Duodenal mucosa (tissue), 2 donors: ENCODE measurements at regions not wholly inside any gene's neighbourhood (a gene's known extent, or its start where the extent isn't known, plus 50 kb on each side); places are given as distances from the start of the nearest gene placed in this dataset.

Experiments
- H3K27ac ChIP-seq: one replicate; pipeline ENCODE4 v1.7.0; 2013; ENCODE audit warnings: low read depth, low read length
- H3K27me3 ChIP-seq, 2 donors: one replicate each; pipeline ENCODE4 v1.7.0; 2013; ENCODE audit warnings: low read length in 2 of 2, control low read depth in 1 of 2; ENCODE audit not compliant: insufficient read depth in 2 of 2, control insufficient read depth in 1 of 2
- H3K36me3 ChIP-seq, 2 donors: one replicate each; pipeline ENCODE4 v1.7.0; 2013; ENCODE audit warnings: low read length in 2 of 2, control low read depth in 1 of 2; ENCODE audit not compliant: insufficient read depth in 2 of 2, control insufficient read depth in 1 of 2
- H3K4me1 ChIP-seq, 2 donors: one replicate each; pipeline ENCODE4 v1.7.0; 2013; ENCODE audit warnings: low read length in 2 of 2, control low read depth in 1 of 2; ENCODE audit not compliant: insufficient read depth in 2 of 2, control insufficient read depth in 1 of 2
- H3K4me3 ChIP-seq, 2 donors: one replicate each; pipeline ENCODE4 v1.7.0; 2013; ENCODE audit warnings: low read length in 2 of 2, low read depth in 1 of 2
- H3K9ac ChIP-seq, 2 donors: one replicate each; pipeline ENCODE4 v1.7.0; 2013; ENCODE audit warnings: low read length in 2 of 2, low read depth in 1 of 2
- H3K9me3 ChIP-seq, 2 donors: one replicate each; pipeline ENCODE4 v1.7.0; 2013; ENCODE audit warnings: low read length in 2 of 2, control low read depth in 1 of 2; ENCODE audit not compliant: control insufficient read depth in 1 of 2

DNA sequence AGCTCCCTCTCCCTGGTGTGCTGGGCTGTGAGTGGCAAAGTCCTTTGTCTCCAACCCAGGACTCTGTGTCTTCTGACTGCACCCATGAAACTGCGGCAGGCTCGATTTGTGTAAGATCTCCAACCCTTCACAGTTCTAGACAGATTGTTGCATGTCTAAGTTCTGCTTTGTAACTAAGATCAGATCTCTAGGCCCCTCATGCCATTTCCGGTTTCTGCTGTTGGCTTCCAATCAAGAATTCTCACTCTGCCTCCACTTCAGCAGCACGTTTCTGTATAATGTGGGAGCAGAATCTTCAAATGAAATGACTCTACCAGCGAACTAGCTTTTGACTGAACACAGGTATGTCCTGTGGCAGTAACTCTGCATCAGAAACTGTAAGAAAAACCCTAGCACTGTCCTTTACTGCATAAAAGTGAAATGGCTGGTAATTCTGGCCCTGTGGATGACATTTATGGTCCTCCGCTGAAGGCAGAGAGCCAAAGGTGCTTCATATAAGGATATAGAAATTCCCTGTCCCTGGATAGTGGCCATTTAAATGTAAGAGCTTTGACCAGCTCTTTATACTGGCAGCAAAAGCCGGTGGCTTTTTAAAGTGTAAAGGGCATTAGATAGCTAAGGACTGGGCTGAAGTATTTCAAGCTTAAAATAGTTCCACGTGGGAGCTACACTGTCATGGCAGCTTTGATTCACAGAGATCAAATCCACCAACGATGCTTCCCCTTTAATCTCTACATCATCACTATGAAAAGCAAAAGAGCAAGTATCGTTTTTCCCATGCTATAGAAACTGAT is 319.0 kb upstream of the CDH6 start:
- Histone ChIP-seq H3K36me3 (no peaks in the 10 kb centered on the region), H3K4me1 (no peaks in the 10 kb centered on the region), H3K27ac (no peak overlapping the region), H3K9ac (no peak overlapping the region), H3K4me3 (no peak overlapping the region), H3K9me3 (no peaks in the 10 kb centered on the region), H3K27me3 (no peaks in the 10 kb centered on the region)

DNA sequence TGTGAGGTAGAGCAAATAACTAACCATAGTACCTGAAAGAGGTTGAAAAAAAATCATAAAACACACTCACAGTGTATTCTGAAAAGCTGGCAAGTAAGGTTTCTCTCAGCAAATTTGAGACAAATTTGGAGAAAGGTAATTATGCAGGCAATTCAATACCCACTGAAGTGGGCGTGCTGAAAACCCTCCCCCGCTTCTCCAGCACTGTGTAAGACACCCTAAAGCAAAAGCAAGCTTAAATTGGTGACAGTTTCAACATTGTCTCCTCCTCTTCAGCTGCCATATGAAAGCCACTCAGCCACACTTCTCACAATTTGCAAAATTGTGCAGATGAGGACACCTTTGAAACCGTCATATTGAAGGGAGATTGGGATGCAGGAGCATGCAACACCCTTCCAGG is 322.3 kb upstream of the CDH6 start:
- Histone ChIP-seq H3K9ac (no peak overlapping the region), H3K4me3 (no peak overlapping the region), H3K27ac (no peak overlapping the region), H3K4me1 (no peaks in the 10 kb centered on the region), H3K9me3 (no peaks in the 10 kb centered on the region), H3K36me3 (no peaks in the 10 kb centered on the region), H3K27me3 (no peaks in the 10 kb centered on the region)

DNA sequence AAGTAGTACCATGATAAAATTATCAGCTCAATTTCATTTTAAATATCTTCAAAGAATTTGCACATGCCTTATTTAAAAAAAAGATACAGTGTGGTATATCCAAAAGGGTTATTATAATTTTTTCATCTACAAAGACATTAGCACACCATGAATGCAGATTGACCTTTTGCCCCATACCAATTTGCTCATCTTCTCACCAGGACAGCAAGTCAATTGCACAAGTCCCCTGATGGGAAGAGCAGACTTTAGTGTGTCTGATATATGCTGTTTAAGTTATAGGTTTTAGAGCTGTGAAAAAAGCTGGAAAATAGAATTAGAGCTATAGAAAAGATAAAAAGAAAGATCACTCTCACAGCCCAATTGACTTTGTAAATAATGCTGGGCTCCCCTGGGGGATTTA is 325.8 kb upstream of the CDH6 start:
- Histone ChIP-seq H3K9me3 (no peaks in the 10 kb centered on the region), H3K36me3 (no peaks in the 10 kb centered on the region), H3K27me3 (no peaks in the 10 kb centered on the region), H3K9ac (no peak overlapping the region), H3K4me1 (no peaks in the 10 kb centered on the region), H3K27ac (no peak overlapping the region), H3K4me3 (no peak overlapping the region)

DNA sequence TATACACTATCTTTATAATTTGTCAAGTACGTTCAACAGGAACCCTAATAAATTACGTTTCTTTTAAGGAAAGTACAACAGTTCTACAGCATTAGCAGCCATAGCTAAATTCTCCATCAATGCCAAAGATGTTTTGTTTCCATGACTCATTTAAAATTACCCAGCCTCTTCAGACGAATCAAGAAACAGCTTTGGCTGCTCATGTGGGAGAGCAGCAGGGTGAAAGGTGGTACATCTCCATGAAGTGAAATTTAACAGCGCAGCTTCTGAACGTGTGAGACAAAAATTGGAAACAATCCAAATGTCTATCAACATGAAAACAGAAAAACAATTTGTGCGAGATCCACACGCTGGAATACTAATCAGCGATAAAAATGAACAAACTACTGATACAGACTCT is 327.3 kb upstream of the CDH6 start:
- no peak overlapping the region for H3K27ac ChIP-seq
- H3K9me3 ChIP-seq = no peaks in the 10 kb centered on the region
- no peaks in the 10 kb centered on the region for H3K27me3 ChIP-seq
- no peak overlapping the region for H3K4me3 ChIP-seq
- H3K4me1 ChIP-seq = no peaks in the 10 kb centered on the region
- no peaks in the 10 kb centered on the region for H3K36me3 ChIP-seq
- H3K9ac ChIP-seq = no peak overlapping the region

DNA sequence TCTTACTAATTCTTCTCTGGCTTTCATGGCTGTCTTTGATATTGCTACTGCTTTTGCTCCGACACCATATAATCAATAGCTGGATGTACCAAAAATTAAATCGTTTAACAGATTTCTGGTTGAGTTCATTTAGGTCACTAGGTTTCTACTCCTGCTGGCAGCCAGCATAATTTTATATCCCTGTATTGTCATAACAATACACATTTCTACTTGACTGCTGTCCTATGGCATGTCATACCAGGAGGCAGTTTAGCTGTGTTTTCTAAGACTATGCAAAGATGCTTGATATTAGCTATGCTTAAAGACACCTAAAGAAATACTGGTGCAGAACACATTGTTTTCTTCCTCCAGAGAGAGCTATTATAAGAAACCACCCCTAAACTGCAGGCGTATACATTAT is 337.2 kb upstream of the CDH6 start:
- Histone ChIP-seq H3K4me1 (no peaks in the 10 kb centered on the region), H3K4me3 (no peak overlapping the region), H3K27me3 (no peaks in the 10 kb centered on the region), H3K36me3 (no peaks in the 10 kb centered on the region), H3K9ac (no peak overlapping the region), H3K9me3 (no peaks in the 10 kb centered on the region), H3K27ac (no peak overlapping the region)

DNA sequence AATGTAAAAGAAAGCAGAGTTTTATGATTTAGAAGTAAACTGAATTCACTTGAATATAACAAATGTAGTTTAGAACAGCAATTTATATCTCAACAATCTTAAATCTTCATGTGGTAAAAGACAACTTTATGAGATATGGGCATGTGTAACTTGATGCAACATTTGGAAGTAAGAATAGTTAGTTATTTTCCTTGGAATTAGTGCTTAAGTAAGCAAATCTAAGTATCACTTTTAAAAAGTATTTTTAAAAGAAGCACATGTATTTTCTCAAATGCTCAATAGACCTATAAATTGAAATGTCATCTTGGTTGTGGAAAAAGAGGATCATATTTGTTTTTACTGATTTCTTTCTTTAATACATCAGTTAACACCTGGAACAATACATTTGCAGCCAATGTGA is 340.3 kb upstream of the CDH6 start:
- no peaks in the 10 kb centered on the region for H3K36me3 ChIP-seq
- H3K27ac ChIP-seq = no peak overlapping the region
- H3K9me3 ChIP-seq = no peaks in the 10 kb centered on the region
- H3K9ac ChIP-seq = no peak overlapping the region
- no peaks in the 10 kb centered on the region for H3K4me1 ChIP-seq
- no peaks in the 10 kb centered on the region for H3K27me3 ChIP-seq
- H3K4me3 ChIP-seq = no peak overlapping the region

DNA sequence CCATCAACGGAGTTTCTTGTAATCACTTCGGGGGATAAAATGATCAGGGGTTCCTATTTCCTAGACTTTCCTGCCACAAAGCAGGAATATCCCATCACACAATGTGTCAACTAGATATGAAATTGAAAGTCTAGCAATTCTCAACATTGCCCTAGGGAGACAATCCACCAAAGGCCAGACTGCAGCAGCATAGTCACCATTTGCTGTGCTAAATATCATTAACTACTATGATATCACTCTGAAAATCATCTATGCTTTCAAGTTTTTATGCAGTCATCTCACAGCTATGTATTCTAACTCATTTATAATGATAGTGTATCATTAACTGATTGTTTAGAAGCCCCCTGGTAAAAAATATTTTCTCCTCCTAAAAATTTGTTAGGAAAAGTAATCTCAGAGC is 342.6 kb upstream of the CDH6 start:
- no peak overlapping the region for H3K27ac ChIP-seq
- H3K27me3 ChIP-seq = no peaks in the 10 kb centered on the region
- no peaks in the 10 kb centered on the region for H3K4me1 ChIP-seq
- no peaks in the 10 kb centered on the region for H3K36me3 ChIP-seq
- no peak overlapping the region for H3K9ac ChIP-seq
- no peak overlapping the region for H3K4me3 ChIP-seq
- H3K9me3 ChIP-seq = no peaks in the 10 kb centered on the region

DNA sequence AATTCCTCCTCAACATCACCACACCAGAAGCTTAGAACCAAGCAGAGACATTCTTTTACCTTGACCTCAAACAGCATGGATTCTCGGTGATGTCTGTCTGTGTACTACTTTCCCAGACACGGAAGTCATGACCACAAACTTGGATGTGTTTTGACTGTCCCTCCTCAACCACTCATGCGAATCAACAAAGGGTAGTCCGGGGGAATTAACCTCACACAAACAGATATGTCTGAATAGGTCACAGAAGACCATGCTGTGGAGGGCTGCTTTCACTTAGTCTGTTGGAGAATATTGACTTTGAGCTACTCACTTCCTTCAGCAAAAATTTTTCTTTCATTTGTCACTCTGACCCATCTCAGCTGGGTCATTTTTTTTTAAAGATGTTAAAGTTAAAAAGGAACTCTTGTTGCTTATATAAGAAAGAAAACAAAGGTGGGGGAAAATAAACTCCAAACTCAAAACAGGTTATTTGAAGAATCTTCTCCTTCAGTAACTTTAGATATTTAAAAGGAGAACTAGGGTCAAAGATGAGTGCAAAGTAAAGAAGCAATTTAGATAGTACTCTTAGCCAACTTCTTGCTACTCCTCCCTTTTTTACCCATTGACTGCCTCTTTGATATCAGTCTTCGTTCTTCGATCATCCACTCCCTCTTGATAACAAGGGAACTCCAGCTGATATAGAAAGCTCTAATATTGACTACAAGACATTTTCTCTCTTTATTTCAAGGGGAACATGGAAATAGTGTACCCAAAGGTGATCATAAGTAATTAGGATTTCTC is 343.4 kb upstream of the CDH6 start:
- H3K27ac ChIP-seq = no peak overlapping the region
- no peaks in the 10 kb centered on the region for H3K4me1 ChIP-seq

DNA sequence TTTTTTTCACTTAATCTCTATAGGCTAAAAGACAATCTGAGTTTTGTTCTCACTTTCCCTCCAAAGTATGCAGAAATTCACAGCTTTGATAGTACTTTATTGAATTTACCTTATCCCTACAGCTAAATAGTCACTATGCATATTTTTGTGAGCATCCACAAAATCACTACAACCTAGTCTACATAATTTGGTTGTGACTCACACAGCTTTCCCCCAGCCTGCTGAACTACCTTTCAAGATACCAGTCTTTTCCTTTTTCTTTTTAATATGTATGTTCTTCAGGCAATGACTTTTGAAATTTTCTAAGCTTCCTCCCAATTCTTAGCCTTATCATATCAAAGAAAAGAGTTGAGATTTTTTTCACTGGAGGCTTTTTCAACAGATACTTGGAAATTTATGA is 347.3 kb upstream of the CDH6 start:
- Histone ChIP-seq H3K27ac (no peak overlapping the region), H3K9ac (no peak overlapping the region), H3K36me3 (no peaks in the 10 kb centered on the region), H3K9me3 (no peaks in the 10 kb centered on the region), H3K4me1 (no peaks in the 10 kb centered on the region), H3K27me3 (no peaks in the 10 kb centered on the region), H3K4me3 (no peak overlapping the region)

More for the DNA sequence above, 343.4 kb upstream of the CDH6 start:
- H3K4me3 ChIP-seq = no peak overlapping the region
- no peaks in the 10 kb centered on the region for H3K36me3 ChIP-seq
- no peaks in the 10 kb centered on the region for H3K27me3 ChIP-seq
- no peak overlapping the region for H3K9ac ChIP-seq
- H3K9me3 ChIP-seq = no peaks in the 10 kb centered on the region

DNA sequence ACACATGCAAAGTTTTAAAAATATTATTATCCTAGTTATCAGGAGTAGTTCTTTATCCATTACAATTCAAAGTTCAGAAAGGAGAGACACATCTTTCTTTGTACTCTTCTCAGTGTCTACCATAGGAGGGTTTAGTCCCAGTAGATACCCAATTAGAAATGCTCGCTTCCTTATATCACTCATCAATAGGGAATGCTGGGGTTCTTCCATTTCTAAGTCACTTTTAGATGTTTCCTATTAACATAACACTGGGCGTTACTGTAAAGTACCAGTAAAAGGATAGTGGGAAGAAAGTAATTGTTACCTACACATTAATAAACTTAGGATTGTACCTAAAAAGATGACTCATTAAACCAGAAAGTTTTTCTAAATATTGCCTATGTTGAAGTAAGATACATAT is 348.3 kb upstream of the CDH6 start:
- no peaks in the 10 kb centered on the region for H3K4me1 ChIP-seq
- H3K36me3 ChIP-seq = no peaks in the 10 kb centered on the region
- H3K4me3 ChIP-seq = no peak overlapping the region
- no peaks in the 10 kb centered on the region for H3K27me3 ChIP-seq
- H3K9ac ChIP-seq = no peak overlapping the region
- no peaks in the 10 kb centered on the region for H3K9me3 ChIP-seq
- H3K27ac ChIP-seq = no peak overlapping the region
